HG02763 (cell line): ENCODE measurements at regions not wholly inside any gene's neighbourhood (a gene's known extent, or its start where the extent isn't known, plus 50 kb on each side); places are given as distances from the start of the nearest gene placed in this dataset.

ENCODE experiments used
- ATAC-seq: cut with Tn5 transposase; IDR thresholded peaks from one replicate; pipeline ENCODE4 v1.9.1; 2021; ENCODE audit warnings: mild to moderate bottlenecking, moderate library complexity; ENCODE audit not compliant: unreplicated experiment

DNA sequence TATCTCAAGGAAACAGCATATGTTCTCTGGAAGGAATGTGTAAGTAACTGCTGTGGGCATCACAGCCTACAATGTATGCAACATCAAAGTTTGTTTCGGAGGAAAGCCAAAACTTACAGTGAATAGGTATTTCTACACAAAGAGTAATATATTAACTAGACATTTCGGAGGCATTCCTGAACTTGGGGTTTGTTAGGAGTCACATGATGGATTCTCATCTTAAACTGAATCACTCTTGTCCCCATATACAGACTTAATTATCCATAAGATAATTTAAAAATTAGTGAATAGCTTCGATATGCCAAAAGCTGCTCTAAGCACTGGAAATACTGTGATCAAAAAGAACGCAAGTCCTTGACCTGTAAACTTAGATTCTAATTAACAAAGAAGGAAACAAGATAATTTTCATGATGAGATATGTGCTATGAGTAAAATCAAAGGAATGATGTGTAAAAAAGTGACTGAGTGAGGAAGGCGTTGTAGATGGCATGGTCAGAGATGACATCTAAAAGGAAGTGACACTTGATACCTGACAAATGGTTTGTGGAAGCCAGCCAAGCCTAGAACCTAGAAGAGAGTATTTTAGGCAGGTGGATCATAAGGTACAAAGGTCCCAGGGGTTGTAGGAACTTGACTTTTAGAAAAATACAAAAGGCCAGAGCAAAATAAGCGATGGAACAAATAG lies 273.1 kb downstream of the MRPL39 start:
- ATAC-seq = no peak

DNA sequence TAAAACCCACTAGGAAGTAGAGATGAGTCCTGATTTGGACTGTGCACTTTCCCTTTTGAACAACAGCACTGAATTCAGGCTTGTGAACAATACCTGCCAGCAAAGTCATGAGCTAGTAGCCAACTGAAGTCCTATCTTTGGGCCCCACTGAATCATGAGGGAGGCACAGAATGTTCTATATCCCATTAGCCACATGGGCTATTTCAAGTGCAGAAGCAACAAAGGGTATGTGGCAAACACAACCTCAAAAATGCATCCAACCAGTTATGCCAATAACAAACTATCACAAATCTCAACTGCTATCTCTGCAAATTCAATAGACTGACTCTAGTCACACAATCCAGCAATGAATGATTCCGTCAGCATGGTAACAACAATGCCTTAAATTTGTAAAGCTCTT lies 276.0 kb downstream of the MRPL39 start:
- ATAC-seq = no peak

DNA sequence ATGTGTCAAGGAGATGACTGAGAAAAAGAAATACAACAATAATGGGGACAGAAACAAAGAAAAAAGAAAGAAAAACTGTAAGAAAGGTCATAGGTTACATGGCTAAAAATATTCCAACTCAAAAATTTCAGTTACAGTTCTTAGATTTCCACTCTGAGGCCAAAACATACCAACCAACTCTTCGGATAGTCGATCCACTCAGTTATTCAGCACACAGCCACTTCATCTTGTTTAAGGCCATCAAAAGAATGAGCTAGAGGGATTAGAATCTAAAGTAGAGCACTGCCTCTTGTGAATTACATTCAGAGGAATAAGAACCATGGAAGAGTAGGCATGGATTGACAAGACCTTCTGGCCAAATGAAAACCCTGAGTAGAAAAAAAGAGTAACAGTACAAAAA lies 277.0 kb downstream of the MRPL39 start:
- no peak for ATAC-seq

DNA sequence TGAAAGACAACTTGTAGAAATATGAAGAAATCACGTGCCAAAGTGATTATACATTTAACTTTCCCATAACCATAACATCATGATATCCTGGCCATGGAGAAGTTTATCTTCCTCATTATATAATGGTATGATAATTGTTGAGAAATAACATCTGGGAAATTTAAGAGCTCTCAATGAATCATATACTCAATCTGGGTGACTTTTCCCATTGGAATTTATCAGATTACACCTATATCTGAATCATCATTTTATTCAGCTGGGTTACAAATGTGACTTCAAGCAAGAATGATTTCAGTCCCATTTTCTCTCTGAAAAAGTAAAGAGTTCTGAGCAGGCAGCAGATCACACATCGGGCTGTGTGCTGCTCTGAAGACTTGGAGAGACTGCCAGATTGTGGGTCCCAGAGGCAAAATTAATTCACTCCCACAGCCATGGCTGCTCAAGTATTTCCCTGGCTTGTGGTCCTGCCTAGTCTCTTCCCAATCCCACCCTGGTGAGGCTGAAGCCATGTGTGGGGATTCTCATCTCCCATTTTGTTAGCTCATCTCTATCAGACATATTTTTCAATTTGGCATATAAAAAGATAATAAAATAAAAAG lies 278.0 kb downstream of the MRPL39 start:
- ATAC-seq = no peak

DNA sequence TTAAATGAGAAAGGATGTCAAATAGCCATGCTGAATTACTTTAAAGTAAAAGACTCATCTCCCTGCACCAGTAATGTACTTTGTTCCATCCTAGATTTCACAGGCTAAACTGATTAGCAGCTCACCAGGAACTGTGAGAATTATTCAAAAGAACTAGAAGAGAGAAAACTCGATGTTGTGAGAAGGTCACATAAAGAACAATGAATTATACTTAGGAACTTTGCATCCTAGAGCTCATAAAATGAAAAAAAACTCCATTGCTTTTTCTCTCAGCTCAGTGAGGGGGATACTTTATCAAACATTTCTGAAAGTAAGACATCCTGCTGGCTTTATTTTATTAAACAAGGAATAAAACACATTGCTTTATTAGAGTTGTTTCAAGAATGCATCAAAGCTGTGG lies 278.5 kb downstream of the MRPL39 start:
- no peak for ATAC-seq

DNA sequence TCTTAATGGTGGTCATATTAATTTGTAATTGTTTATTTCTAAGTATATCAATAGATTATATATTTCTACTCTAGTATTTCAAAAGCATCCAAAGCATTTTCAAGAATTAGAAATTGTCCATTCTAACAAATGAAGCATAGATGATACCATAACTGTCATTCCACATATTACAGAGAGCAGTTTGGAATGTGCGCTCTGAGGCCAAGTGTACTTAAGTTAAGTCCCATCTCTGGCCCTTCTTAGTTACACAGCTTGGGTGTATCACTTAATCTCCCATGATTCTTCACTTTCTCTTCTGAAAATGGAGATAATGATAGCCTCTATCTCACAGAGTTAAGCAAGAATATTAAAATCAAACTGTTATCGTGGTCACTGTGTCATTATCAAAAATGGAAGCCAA lies 281.1 kb downstream of the MRPL39 start:
- no peak for ATAC-seq

DNA sequence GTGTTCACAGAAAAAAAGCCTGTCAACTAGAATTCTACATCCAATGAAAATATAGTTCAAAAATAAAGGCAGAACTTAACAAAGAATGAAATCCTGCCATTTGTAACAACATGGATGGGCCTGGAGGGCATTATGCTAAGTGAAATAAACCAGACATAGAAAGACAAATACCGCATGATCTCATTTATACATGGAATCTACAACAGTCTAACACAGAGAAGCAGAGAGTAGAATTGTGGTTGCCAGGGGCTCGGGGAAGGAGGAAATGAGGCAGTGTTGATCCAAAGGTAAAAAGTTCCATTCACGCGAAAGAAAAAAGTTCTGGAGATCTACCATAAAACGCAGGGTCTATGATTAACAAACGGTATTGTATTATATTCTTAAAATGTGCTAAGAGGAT lies 282.6 kb downstream of the MRPL39 start:
- no peak for ATAC-seq

DNA sequence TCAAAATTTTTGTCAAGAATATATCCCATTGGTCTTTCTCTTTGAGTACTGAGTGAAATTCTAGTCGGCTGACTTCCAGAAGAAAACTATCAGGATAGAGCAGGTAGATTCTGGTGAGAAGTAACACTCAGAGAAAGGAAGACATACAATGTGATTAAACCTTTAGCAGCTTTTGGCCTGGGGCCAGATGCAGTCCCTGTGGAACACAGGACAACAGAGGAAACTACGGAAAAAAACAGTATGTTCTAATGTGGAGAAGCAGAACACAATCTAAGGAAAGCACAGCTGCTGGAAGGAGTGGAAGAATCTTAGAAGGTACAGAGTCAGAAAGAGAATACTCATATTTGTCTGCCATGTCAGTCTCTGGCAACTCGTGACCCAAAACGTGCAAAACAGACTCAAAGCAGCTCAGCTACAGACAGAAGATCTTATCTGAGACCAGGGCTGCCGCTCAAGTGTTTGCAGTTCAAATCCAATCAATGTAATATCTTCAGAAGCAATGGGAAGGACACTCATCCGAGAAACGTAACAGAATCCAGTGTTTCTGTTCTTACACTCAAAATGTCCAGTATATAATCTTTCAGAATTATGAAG lies 283.8 kb downstream of the MRPL39 start:
- no peak for ATAC-seq

DNA sequence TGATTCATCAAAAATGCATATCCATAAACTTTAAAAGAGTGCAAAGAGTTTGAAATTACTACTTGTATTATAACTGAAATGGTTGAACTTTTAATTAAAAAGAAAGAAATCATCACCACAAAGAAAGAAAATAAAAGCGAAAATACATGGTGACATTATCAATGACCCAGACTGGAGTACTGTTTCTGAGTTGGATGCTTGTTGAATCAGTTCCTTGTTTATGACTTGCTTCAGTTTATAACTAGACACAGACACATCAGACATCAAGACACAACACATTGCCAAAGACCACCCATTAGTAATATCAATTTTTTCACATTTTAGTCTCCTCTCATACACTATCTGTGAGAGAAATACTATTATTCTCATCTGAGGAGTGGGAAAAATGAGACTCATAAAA lies 293.0 kb downstream of the MRPL39 start:
- ATAC-seq = no peak

DNA sequence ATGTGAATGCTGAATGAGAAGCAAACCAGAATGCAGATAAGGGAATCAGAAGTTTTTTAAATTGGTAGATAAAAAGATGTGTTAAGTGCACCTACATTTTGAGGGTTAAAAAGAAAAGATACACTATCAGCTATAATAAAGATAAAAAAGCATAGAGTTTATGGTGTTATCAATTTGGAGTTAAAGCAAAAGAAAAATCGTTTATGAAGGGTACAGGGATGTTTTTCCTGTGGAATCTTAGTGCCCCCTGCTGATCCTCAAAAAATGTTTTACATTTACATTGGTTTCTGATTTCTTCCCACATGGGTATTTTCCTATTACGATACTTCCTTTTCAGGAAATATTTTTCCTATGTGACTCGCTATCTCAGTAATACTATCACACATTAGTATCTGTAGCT lies 293.5 kb downstream of the MRPL39 start:
- no peak for ATAC-seq

DNA sequence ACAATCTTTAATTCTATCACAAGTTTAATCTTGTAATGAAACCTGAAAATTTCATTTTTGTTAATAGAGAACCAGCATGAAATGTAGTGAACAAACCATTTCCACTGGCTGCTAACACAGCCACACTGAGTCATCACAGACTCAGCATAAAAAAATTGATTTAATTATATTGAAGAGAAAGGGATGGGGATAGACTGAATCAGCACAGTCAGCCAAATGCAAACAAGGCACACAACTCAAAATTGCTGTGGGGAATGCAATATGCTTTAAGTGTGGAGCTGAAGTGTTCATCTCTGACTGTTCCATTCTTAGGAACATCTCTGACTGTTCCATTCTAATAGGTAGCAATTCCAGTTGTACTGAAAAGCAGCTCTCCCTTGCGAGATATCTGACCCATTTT lies 299.8 kb downstream of the MRPL39 start:
- ATAC-seq = no peak

DNA sequence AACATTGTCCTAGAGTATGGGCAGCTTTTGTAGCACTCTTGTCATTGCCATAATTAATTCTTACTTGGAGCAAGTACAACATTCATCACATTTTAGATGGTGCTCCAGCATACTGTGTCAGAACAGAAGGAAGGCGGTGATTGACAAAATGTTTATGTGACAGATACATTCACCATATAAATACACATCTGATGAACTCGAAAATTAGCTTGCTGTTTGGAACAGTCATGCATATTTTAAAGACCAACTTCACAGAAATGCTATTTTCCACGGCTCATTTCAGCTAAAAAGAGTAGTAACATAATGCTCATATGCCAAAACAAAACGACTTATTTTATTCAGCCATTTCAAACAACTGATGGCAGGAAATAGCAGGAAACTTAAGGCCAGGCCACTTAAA lies 302.7 kb downstream of the MRPL39 start:
- no peak for ATAC-seq

DNA sequence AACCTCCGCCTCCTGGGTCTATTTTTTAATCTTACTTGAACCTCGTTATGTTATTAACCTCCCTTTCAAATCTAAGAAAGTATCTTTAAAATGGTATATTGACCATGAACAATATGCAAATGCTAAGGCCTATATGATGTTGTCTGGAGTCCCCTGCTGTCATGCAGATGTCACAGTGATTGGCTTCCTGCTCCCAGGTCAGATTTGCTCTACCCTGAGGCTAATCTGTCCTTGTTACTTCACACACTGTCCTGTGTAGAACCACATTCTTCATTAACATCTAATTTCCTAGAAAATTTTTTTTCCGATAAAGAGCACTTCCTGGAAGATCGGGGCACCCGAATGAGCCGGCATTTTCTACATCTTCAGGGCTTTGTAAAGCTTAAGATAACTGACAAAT lies 306.6 kb downstream of the MRPL39 start:
- ATAC-seq = no peak

DNA sequence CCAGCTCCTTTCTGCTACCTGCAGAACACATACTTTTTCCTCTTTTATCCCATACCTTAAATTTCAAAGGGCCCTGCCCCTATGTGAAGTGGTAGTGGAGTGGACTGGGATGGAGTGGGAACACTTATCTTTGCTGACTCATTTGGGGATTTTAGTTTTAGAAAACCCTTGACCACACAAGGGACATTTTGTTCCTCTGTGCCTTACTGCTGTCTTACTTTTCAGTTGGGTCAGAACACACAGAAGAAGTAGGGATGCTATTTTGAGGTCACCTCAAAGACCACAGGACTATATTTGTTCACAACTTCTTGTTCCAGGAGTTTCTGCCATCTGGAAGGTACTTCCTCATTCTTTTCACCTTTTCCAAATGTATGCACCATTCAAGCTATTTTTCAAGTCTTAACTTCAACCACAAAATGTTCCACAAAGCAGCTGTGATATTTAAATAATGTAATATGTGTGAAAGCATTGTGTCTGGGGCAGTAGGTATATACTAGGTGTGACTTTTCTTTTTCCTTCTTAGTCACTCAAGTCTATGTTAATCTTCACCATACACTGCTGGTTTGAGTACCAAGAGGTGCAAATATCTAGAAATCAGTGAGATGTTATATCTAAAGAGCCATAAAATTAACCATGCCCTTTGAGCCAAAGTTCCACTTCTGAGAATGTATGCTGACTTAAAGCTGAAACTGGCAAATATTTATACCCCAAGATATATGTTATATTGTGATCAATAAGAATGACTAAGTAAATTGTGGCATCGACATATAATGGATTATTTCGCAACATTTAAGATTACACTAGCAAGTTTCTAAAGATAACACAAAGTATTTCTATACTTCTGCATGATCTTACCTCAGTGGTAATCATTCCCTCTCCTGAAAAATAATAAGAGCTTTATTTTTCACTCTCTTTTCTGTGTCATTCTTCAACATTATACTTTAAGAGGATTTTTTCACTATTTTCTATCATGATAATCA lies 308.5 kb downstream of the MRPL39 start:
- peak; percentile 91 for ATAC-seq

DNA sequence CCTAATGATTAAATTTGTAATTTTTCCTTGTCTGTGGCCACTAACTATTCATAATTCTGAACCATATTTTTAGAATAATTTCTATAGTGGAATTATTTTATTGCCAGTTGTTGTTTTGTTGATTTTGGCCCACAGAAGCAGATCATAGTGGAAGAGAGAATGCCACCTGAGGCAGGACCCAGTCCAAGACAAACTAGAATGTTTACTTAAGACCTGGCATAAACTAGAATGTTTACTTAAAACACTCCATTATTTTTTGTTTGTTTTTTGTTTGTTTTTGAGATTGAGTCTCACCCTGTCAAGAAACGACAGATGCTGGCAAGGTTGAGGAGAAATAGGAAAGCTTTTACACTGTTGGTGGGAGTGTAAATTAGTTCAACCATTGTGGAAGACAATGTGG lies 310.2 kb downstream of the MRPL39 start:
- no peak for ATAC-seq

DNA sequence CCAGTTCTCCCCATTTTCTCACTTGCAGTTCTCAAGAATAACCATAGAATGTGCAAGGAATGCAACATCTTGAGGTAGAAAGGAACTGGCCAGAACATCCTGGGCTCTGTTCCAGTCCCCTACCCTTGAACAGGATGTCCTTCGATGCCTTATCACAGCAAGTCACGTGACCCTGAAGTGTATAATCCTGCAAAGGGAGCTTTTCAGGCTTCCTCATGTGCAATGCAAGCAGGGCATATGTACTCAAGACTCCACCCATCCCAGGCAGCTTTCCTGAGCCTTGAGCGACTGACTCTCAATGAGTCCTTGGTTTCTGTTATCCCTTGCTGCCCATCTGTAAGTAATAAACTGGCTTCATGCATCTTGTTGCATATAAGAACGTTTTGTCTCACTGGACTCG lies 311.0 kb downstream of the MRPL39 start:
- ATAC-seq = no peak

DNA sequence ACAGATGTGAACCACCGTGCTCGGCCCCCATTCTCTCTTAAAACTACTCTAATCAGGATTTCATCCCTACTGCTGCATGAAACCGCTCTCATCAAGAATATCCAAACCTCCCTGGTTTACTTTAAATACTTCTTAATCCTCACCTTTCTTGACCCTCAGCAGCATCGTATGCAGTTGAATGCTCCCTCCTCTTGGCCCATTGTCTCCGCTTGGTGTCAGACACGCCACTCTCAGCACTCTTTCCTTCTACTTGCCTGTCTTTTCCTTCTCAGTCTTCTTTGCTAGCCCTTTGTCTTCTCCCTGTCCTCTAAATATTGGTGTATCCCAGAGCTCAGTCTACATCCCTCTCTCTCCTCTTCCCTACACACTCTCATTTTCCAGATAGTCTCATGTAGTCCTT lies 314.9 kb downstream of the MRPL39 start:
- ATAC-seq = no peak

DNA sequence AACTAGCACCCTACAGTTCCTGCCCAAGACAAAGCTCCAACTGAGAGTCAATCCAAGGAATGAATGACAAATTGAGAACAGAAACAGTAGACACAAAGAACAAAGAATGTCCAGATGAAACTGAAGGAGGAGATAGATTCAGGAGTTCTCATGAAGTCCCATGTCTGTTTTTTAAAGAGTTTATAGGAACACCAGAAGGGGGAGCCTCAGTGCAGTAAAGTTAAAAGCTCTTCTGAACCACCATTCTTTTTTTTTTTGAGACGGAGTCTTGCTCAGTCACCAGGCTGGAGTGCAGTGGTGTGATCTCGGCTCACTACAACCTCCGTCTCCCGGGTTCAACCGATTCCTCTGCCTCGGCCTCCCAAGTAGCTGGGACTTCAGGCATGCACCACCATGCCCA lies 323.6 kb downstream of the MRPL39 start:
- no peak for ATAC-seq

DNA sequence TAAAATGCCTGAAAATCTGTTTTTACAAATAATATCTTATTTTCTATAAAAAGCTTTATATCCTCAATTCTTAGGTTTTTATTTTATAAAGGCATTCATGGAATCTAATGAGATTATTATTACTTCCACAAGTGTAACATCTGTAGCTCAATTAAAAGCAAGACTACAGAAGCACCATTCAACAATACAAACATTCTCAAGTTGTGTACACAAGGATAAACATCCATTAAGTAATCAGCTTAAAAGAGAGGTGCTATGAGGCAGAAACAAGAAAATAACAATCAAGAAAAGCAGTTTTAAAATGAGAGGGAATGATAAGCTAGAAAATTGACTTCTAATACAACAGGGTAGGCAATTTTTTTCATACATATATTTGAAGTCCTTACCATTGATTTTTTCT lies 326.1 kb downstream of the MRPL39 start:
- no peak for ATAC-seq

DNA sequence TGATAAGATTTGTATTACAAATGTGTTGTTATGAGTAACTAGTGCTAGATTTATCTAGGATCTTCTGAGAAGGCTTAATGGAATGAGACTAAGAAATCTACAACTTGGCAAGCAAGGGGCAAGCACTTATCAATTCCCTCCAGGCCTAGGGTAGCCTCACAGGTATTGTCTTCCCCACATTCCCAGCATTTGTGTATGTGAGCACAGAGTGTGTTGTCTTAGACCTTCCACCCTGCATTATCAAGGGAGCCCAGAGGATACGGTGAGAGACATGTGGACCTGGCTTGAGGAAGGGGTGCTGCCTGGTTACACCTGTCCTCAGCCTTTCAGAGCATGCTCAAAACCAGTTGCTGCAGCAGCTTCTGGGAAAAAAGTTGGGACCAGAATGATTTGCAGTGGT lies 327.2 kb downstream of the MRPL39 start:
- ATAC-seq = no peak

DNA sequence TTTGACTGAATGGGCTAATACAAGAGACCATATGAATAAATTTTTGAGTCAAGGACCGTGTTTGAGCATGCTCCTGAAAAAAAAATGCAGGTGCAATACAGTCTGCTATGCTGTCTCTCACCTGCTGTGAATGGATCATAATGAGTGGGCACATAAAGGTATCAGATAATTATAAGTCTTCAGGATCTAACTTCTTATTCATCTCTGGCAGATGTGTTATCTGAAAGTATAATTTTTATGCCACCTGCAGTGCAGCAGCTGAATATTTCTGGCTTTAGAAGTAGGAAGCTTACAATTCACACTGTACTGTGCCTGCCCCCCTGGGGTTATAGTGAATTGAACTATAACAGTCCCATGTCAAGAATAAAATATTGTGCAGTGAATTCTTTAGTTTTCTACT lies 333.3 kb downstream of the MRPL39 start:
- ATAC-seq = no peak
